ENCODE measurements at regions not wholly inside any gene's neighbourhood (a gene's known extent, or its start where the extent isn't known, plus 50 kb on each side); places are given as distances from the start of the nearest gene placed in this dataset.

DNA sequence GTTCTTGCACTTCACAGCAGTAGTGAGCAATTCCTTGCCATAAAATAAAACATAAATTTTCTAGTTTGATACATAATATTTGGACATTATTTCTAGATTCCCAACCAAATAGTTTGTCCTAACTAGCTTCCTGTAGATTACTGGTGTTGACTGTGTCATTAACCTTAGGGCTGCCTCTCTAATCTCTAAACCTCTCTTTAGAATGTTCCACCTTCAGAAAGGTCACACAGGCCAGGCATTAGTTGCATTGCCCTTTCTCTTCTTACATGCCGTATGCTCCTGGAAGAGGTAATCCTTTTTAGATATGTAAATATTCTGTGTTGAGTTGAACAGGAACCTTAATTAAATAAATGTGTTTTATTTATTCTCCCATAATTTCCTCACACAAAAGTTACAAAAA is 904.9 kb upstream of the CNTN5 start:
- TF ChIP-seq POLR2A (IDR thresholded peaks at IDR 0.05) (no peak), CTCF (IDR thresholded peaks at IDR 0.05) (no peak), EP300 (IDR thresholded peaks at IDR 0.05; ENCODE audit: low read depth) (no peak)
